Mesenchymal stem cell (in vitro differentiated cells and primary cell): ENCODE measurements at regions not wholly inside any gene's neighbourhood (a gene's known extent, or its start where the extent isn't known, plus 50 kb on each side); places are given as distances from the start of the nearest gene placed in this dataset.

Experiments used
- DNase-seq: peaks from one replicate; pipeline ENCODE4 v3.0.0-alpha.2; 2013
- H2AFZ ChIP-seq: one replicate; pipeline ENCODE4 v1.6.1; 2013; ENCODE audit warnings: low read depth, mild to moderate bottlenecking, control low read depth, inconsistent platforms, low read length, moderate library complexity
- H2AK5ac ChIP-seq: 2 replicates; pipeline ENCODE4 v1.6.1; 2013; ENCODE audit warnings: low read length, moderate library complexity, mild to moderate bottlenecking, inconsistent platforms; ENCODE audit not compliant: severe bottlenecking
- H2BK120ac ChIP-seq: one replicate; pipeline ENCODE4 v1.6.1; 2013; ENCODE audit warnings: low read depth, mild to moderate bottlenecking, inconsistent platforms, low read length, moderate library complexity
- H2BK12ac ChIP-seq, 2 experiments: one replicate each; pipeline ENCODE4 v1.6.1; 2013; ENCODE audit warnings: inconsistent platforms in 2 of 2, low read length in 2 of 2, mild to moderate bottlenecking in 2 of 2, moderate library complexity in 2 of 2, control low read depth in 1 of 2
- H2BK15ac ChIP-seq: one replicate; pipeline ENCODE4 v1.6.1; 2013; ENCODE audit warnings: mild to moderate bottlenecking, low read depth, inconsistent platforms; ENCODE audit not compliant: poor library complexity, severe bottlenecking
- H2BK5ac ChIP-seq: 2 replicates; pipeline ENCODE4 v1.6.1; 2013; ENCODE audit warnings: low read depth, mild to moderate bottlenecking, low read length, control low read depth, inconsistent platforms; ENCODE audit not compliant: poor library complexity, severe bottlenecking
- H3K14ac ChIP-seq, 2 experiments: one replicate each; pipeline ENCODE4 v1.6.1; 2013; ENCODE audit warnings: inconsistent platforms in 2 of 2, low read length in 2 of 2, control low read depth in 1 of 2, mild to moderate bottlenecking in 1 of 2, moderate library complexity in 1 of 2
- H3K18ac ChIP-seq, 2 experiments: one replicate each; pipeline ENCODE4 v1.6.1; 2013; ENCODE audit warnings: inconsistent platforms in 2 of 2, low read length in 2 of 2, control low read depth in 1 of 2, low read depth in 1 of 2, mild to moderate bottlenecking in 1 of 2
- H3K23ac ChIP-seq, 2 experiments: one replicate each; pipeline ENCODE4 v1.6.1; 2013; ENCODE audit warnings: inconsistent platforms in 2 of 2, low read length in 2 of 2, mild to moderate bottlenecking in 2 of 2, moderate library complexity in 2 of 2, control low read depth in 1 of 2
- H3K27ac ChIP-seq: 2 replicates; pipeline ENCODE4 v1.5.1; 2013; ENCODE audit warnings: mild to moderate bottlenecking, moderate library complexity, low read length, control low read depth, inconsistent platforms; ENCODE audit not compliant: poor library complexity, severe bottlenecking
- H3K27me3 ChIP-seq, 2 experiments: 2 replicates each; pipeline versions ENCODE4 v1.6.1 to v1.7.0; 2013; ENCODE audit warnings: low read length in 2 of 2, mild to moderate bottlenecking in 2 of 2, moderate library complexity in 2 of 2, control low read depth in 1 of 2, inconsistent platforms in 1 of 2; ENCODE audit not compliant: control insufficient read depth in 1 of 2, insufficient read depth in 1 of 2
- H3K36me3 ChIP-seq, 2 experiments: 2 replicates each; pipeline versions ENCODE4 v1.6.1 to v1.7.0; 2013; ENCODE audit warnings: low read length in 2 of 2, control low read depth in 1 of 2, inconsistent platforms in 1 of 2, low read depth in 1 of 2, mild to moderate bottlenecking in 1 of 2; ENCODE audit not compliant: insufficient read depth in 2 of 2, control insufficient read depth in 1 of 2
- H3K4ac ChIP-seq, 2 experiments: one replicate each; pipeline ENCODE4 v1.6.1; 2013; ENCODE audit warnings: inconsistent platforms in 2 of 2, low read length in 2 of 2, mild to moderate bottlenecking in 2 of 2, moderate library complexity in 2 of 2, control low read depth in 1 of 2, low read depth in 1 of 2
- H3K4me1 ChIP-seq: 2 replicates; pipeline ENCODE4 v1.6.1; 2013; ENCODE audit warnings: low read depth, low read length, control low read depth; ENCODE audit not compliant: control insufficient read depth, insufficient read depth
- H3K4me2 ChIP-seq: 2 replicates; pipeline ENCODE4 v1.6.1; 2013; ENCODE audit warnings: low read length, mild to moderate bottlenecking, inconsistent platforms; ENCODE audit not compliant: poor library complexity, severe bottlenecking
- H3K4me3 ChIP-seq, 2 experiments: 2 replicates each; pipeline versions ENCODE4 v1.5.1 to v1.7.0; 2013; ENCODE audit warnings: low read length in 2 of 2, mild to moderate bottlenecking in 2 of 2, control low read depth in 1 of 2, low read depth in 1 of 2; ENCODE audit not compliant: insufficient read depth in 1 of 2
- H3K79me1 ChIP-seq: replicated peaks from 2 replicates; pipeline ENCODE4 v1.6.1; 2013; ENCODE audit warnings: mild to moderate bottlenecking, control low read depth, low read length, inconsistent platforms; ENCODE audit not compliant: poor library complexity, severe bottlenecking
- H3K9ac ChIP-seq: 2 replicates; pipeline ENCODE4 v1.7.0; 2013; ENCODE audit warnings: mild to moderate bottlenecking, low read length, moderate library complexity
- H3K9me3 ChIP-seq: 2 replicates; pipeline ENCODE4 v1.7.0; 2013; ENCODE audit warnings: mild to moderate bottlenecking, low read length; ENCODE audit not compliant: control insufficient read depth
- H4K8ac ChIP-seq: one replicate; pipeline ENCODE4 v1.6.1; 2013; ENCODE audit warnings: inconsistent platforms, mild to moderate bottlenecking, low read length, moderate library complexity
- H4K91ac ChIP-seq: one replicate; pipeline ENCODE4 v1.6.1; 2013; ENCODE audit warnings: mild to moderate bottlenecking, low read length, inconsistent platforms
- WGBS: methylation state at CpG from one replicate; pipeline ENCODE4 v1.1.7; 2013; ENCODE audit warnings: mixed read lengths; 5-methylcytosine and 5-hydroxymethylcytosine counted together

DNA sequence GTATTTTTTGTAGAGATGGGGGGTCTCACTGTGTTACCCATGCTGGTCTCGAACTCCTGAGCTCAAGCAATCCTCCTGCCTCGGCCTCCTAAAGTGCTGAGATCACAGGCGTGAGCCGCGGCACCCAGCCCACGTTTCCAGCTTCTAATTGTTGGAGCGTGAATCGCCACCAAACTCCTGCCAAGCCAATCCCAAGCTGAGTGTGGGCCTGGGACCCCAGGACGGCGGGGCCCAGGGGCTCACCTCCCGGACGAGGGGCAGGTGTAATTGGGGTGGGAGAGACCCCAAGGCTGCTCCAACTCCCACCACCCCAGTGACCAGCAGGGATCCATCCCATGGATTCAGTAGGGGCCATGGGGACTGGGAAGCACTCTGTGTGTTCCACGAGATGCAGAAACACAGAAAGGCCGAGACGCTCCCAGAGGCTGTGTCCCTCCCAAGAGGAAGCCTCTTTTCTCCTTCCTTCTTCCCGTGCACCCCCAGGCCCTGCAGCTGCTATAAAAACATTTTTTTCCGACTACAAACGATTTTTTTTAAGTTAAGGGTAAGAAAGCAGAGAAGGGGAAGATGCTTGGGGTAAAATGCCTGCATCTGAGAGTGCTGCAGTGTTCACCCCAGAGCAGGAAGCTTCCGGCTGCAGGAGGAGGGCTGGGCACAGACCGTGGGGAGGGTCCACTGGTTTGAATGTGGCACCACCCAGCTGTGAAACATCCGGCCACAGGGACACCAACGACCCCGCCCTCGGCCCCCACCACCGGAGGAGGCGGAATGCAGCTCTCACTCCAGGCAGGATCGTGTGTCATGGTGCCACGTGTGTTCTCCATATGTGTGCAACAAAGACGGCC lies 76.5 kb downstream of the MICALL2 start:
- Histone ChIP-seq H2BK15ac (no peak overlapping the region), H3K36me3 (no peaks in the 10 kb centered on the region), H2BK5ac (no peak overlapping the region), H4K91ac (no peak overlapping the region), H3K27ac (no peak overlapping the region), H4K8ac (no peak overlapping the region), H3K9ac (no peak overlapping the region), H3K18ac (no peak overlapping the region), H3K23ac (no peak overlapping the region), H3K4me2 (no peak overlapping the region), H3K4ac (no peak overlapping the region), H3K9me3 (peaks cover 4% of the 10 kb centered on the region), H2BK120ac (no peak overlapping the region), H2AK5ac (no peak overlapping the region), H2BK12ac (no peak overlapping the region), H3K4me3 (no peak overlapping the region), H3K14ac (no peak overlapping the region), H2AFZ (no peak overlapping the region), H3K27me3 (peaks cover 23 to 79% of the 10 kb centered on the region in 2 experiments), H3K79me1 (no peaks in the 10 kb centered on the region), H3K4me1 (no peaks in the 10 kb centered on the region)
- WGBS: 77% methylated on average over 26 of the region's 29 CpGs
- DNase-seq: no peak

DNA sequence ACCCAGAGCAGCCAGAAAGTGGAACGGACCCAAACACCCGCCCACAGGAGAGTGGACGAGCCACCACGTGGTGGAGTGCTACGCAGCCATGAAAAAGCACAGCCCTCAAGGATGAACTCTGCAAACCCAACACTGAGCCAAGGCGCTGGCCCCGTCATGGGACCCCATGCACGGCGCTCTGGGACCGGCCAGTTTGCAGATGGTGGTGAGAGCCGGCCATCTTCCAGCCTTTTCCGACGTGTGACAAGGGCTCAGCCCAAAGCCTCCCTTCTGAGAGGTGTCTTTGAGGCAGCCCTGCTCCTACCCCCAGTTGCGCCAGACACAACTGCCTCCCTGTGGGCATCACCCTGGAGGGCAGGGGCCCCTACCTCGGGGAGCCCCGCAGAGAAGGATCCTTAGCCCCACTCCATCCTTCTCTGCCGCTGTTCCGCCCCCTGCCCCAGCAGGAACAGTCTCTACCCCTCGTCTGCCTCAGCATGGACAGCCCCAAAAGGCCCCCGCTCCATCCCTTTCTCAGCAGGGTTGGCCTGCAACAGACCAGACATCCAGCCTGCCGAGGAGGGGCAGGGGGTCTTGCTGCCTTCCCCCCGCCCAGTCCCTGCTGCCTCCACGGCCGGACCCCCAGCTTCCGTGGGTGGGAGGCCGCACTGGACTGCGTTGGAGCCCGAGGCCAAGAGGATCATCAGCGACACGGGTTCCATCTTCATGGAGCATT lies 75.7 kb downstream of the MICALL2 start:
- no peak overlapping the region for H3K9ac ChIP-seq

DNA sequence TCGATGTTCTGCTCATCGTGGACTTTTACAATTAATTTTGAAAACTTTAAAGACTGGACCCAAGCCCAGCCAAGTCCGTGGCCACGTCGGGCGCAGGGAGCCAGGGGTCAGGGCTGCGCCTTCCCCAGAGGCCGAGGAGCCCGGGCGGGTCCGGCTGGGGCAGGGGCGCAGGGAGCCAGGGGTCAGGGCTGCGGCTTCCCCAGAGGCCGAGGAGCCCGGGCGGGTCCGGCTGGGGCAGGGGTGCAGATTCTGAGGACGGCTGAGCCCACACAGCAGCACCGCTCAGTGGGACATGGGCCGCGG lies 75.2 kb downstream of the MICALL2 start:
- DNase-seq: no peak
- Histone ChIP-seq H2BK12ac (no peak overlapping the region), H2AK5ac (no peak overlapping the region), H4K8ac (no peak overlapping the region), H2BK15ac (no peak overlapping the region), H3K79me1 (no peaks in the 10 kb centered on the region), H2BK5ac (no peak overlapping the region), H3K4me3 (no peak overlapping the region), H4K91ac (no peak overlapping the region), H3K9ac (no peak overlapping the region), H3K4me2 (no peak overlapping the region), H2AFZ (no peak overlapping the region), H3K18ac (no peak overlapping the region), H3K27ac (no peak overlapping the region), H3K9me3 (peaks cover 4% of the 10 kb centered on the region), H3K23ac (no peak overlapping the region), H3K27me3 (peaks cover 32 to 85% of the 10 kb centered on the region in 2 experiments), H3K36me3 (no peaks in the 10 kb centered on the region), H3K4me1 (no peaks in the 10 kb centered on the region), H3K14ac (no peak overlapping the region), H2BK120ac (no peak overlapping the region), H3K4ac (no peak overlapping the region)
- WGBS: 92% methylated on average over 21 of the region's 21 CpGs

More for the DNA sequence above, 75.7 kb downstream of the MICALL2 start:
- no peak overlapping the region for H3K18ac ChIP-seq
- no peak overlapping the region for H4K91ac ChIP-seq
- no peak overlapping the region for H2BK120ac ChIP-seq
- H3K27ac ChIP-seq: no peak overlapping the region
- no peak overlapping the region for H3K4me2 ChIP-seq
- 86% methylated on average over 30 of the region's 30 CpGs for WGBS
- H3K36me3 ChIP-seq: no peaks in the 10 kb centered on the region
- no peak overlapping the region for H3K23ac ChIP-seq
- DNase-seq: no peak
- no peak overlapping the region for H4K8ac ChIP-seq
- no peaks in the 10 kb centered on the region for H3K4me1 ChIP-seq
- H3K4ac ChIP-seq: no peak overlapping the region
- H2AK5ac ChIP-seq: no peak overlapping the region
- peaks cover 29 to 85% of the 10 kb centered on the region in 2 experiments for H3K27me3 ChIP-seq
- H3K4me3 ChIP-seq: peak overlapping the region in 1 of 2 experiments; percentile 20
- H2BK15ac ChIP-seq: no peak overlapping the region
- H2BK12ac ChIP-seq: no peak overlapping the region
- H2BK5ac ChIP-seq: no peak overlapping the region
- H3K9me3 ChIP-seq: peaks cover 4% of the 10 kb centered on the region
- no peaks in the 10 kb centered on the region for H3K79me1 ChIP-seq
- no peak overlapping the region for H2AFZ ChIP-seq
- no peak overlapping the region for H3K14ac ChIP-seq
